Right lung (tissue), 2 donors: ENCODE measurements at regions not wholly inside any gene's neighbourhood (a gene's known extent, or its start where the extent isn't known, plus 50 kb on each side); places are given as distances from the start of the nearest gene placed in this dataset.

Experiments used
- DNase-seq, 2 donors: peaks; one replicate each; pipeline ENCODE4 v3.0.0-alpha.2; 2013

- DNase-seq = no peak
Measured at GRCh38 chr5:74259572-74259971, 381.0 kb downstream of the ENC1 start.

- no peak for DNase-seq
Measured at GRCh38 chr5:74258314-74258665, 382.2 kb downstream of the ENC1 start.

- DNase-seq = peak; percentile 48 to 54
Measured at GRCh38 chr5:74257645-74258313, 382.7 kb downstream of the ENC1 start.

- DNase-seq = no peak
Measured at GRCh38 chr5:74257060-74257527, 383.4 kb downstream of the ENC1 start.

GRCh38 chr5:74255692-74256392 lies 384.7 kb downstream of the ENC1 start:
- DNase-seq = no peak

GRCh38 chr5:74254257-74254656 lies 386.3 kb downstream of the ENC1 start:
- no peak for DNase-seq

- no peak for DNase-seq
Measured at GRCh38 chr5:74252044-74252443, 388.5 kb downstream of the ENC1 start.

- peak; percentile 56 to 60 for DNase-seq
Measured at GRCh38 chr5:74251141-74252035, 389.1 kb downstream of the ENC1 start.

GRCh38 chr5:74250304-74251102 lies 390.0 kb downstream of the ENC1 start:
- no peak for DNase-seq

GRCh38 chr5:74248576-74248975 lies 392.0 kb downstream of the ENC1 start:
- no peak for DNase-seq

- DNase-seq = no peak
Measured at GRCh38 chr5:74244406-74244805, 396.1 kb downstream of the ENC1 start.

GRCh38 chr5:74243634-74244033 lies 396.9 kb downstream of the ENC1 start:
- DNase-seq = no peak

- no peak for DNase-seq
Measured at GRCh38 chr5:74242516-74242915, 398.0 kb downstream of the ENC1 start.

- DNase-seq = no peak
Measured at GRCh38 chr5:74241751-74242140, 398.8 kb downstream of the ENC1 start.

- no peak for DNase-seq
Measured at GRCh38 chr5:74240783-74241750, 399.5 kb downstream of the ENC1 start.

GRCh38 chr5:74239261-74239660 lies 401.3 kb downstream of the ENC1 start:
- no peak for DNase-seq

- DNase-seq = no peak
Measured at GRCh38 chr5:74237571-74238145, 402.9 kb downstream of the ENC1 start.

GRCh38 chr5:74235552-74235951 lies 405.0 kb downstream of the ENC1 start:
- no peak for DNase-seq

- no peak for DNase-seq
Measured at GRCh38 chr5:74233571-74233970, 407.0 kb downstream of the ENC1 start.

GRCh38 chr5:74233091-74233490 lies 407.4 kb downstream of the ENC1 start:
- DNase-seq = no peak
